ENCODE measurements at regions not wholly inside any gene's neighbourhood (a gene's known extent, or its start where the extent isn't known, plus 50 kb on each side); places are given as distances from the start of the nearest gene placed in this dataset.

DNA sequence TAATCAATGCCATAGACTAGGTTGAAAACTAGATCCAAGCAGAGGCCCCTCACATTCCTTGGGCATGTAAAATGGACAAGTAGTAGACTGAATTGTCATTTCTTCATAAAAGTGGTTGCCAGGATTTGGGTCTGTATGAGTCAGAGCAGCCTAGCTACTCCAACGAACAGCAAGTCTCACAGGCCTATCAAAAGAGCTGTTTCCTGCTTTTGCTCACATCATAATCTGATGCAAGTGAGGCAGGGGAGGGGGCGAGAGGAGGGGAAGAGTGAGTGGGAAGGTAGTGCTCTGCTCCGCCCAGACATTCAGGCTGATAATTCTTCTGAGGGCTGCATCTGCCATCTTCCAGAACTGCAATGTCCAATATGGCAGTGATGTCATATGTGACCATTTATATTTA is 228.9 kb upstream of the PRICKLE2 start:
- TF ChIP-seq, protein P1, sequence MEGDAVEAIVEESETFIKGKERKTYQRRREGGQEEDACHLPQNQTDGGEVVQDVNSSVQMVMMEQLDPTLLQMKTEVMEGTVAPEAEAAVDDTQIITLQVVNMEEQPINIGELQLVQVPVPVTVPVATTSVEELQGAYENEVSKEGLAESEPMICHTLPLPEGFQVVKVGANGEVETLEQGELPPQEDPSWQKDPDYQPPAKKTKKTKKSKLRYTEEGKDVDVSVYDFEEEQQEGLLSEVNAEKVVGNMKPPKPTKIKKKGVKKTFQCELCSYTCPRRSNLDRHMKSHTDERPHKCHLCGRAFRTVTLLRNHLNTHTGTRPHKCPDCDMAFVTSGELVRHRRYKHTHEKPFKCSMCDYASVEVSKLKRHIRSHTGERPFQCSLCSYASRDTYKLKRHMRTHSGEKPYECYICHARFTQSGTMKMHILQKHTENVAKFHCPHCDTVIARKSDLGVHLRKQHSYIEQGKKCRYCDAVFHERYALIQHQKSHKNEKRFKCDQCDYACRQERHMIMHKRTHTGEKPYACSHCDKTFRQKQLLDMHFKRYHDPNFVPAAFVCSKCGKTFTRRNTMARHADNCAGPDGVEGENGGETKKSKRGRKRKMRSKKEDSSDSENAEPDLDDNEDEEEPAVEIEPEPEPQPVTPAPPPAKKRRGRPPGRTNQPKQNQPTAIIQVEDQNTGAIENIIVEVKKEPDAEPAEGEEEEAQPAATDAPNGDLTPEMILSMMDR (IDR thresholded peaks at IDR 0.05 in 8 of 11, conservative IDR thresholded peaks at IDR 0.05 in 3 of 11) = no peak
- TF ChIP-seq POLR2A (IDR thresholded peaks at IDR 0.05) = no peak

Data from spleen (tissue), 7 donors.